A673 (cell line): ENCODE measurements at regions not wholly inside any gene's neighbourhood (a gene's known extent, or its start where the extent isn't known, plus 50 kb on each side); places are given as distances from the start of the nearest gene placed in this dataset.

Source experiments
- CTCF ChIP-seq: fragments of 300-800, 200-600 bp; sonication (generic); conservative IDR thresholded peaks from 2 replicates; pipeline ENCODE4 v1.5.1; 2017; ENCODE audit warnings: low read depth, mild to moderate bottlenecking, antibody characterized with exemption, low read length, moderate library complexity, mixed read lengths
- EZH2 ChIP-seq: fragments of 200-600 bp; sonication (generic); IDR thresholded peaks from 2 replicates; pipeline ENCODE4 v1.6.1; 2017; ENCODE audit warnings: borderline replicate concordance, low read depth, mild to moderate bottlenecking, mixed read lengths, antibody characterized with exemption, low read length; ENCODE audit not compliant: poor library complexity, severe bottlenecking

GRCh38 chr11:16603890-16604793 is 134.3 kb upstream of the C11orf58 start:
- TF ChIP-seq CTCF: no peak
- TF ChIP-seq EZH2: no peak
